Psoas muscle (tissue), 7 donors: ENCODE measurements at regions not wholly inside any gene's neighbourhood (a gene's known extent, or its start where the extent isn't known, plus 50 kb on each side); places are given as distances from the start of the nearest gene placed in this dataset.

ENCODE experiments used
- ATAC-seq, 4 donors: fragments of 200-7000 bp; cut with Tn5 transposase; one replicate each; pipeline ENCODE4 v1.9.1; 2020; ENCODE audit warnings: moderate library complexity in 3 of 4, mild to moderate bottlenecking in 2 of 4
- DNase-seq, 2 donors: peaks; one replicate each; pipeline ENCODE4 v3.0.0-alpha.2; 2020
- H3K27ac ChIP-seq: fragments of 200-600 bp; one replicate; pipeline ENCODE4 v1.8.0; 2022
- H3K27me3 ChIP-seq, 3 donors: fragments of 200-600 bp in 1 of 3; one replicate each; pipeline versions ENCODE4 v1.6.1 to v1.8.0; 2013 to 2022; ENCODE audit warnings: low read length in 2 of 3, mild to moderate bottlenecking in 2 of 3, moderate library complexity in 1 of 3; ENCODE audit not compliant: insufficient read depth in 3 of 3
- H3K36me3 ChIP-seq, 2 donors: fragments of 200-600 bp in 1 of 2; one replicate each; pipeline versions ENCODE4 v1.6.1 to v1.8.0; 2013 to 2022; ENCODE audit warnings: low read depth in 1 of 2, mild to moderate bottlenecking in 1 of 2, moderate library complexity in 1 of 2; ENCODE audit not compliant: insufficient read depth in 1 of 2
- H3K4me1 ChIP-seq: fragments of 200-600 bp; one replicate; pipeline ENCODE4 v1.8.0; 2022
- H3K4me3 ChIP-seq: fragments of 200-600 bp; one replicate; pipeline ENCODE4 v1.8.0; 2022; ENCODE audit warnings: mild to moderate bottlenecking
- H3K9me3 ChIP-seq: fragments of 200-600 bp; one replicate; pipeline ENCODE4 v1.8.0; 2022
- CTCF ChIP-seq: fragments of 200-600 bp; IDR thresholded peaks from one replicate; pipeline ENCODE4 v1.8.0; 2022; ENCODE audit warnings: antibody characterized with exemption
- WGBS, 3 donors: extraction: QIAGEN DNeasy Blood & Tissue Kit; methylation state at CpG; one replicate each; pipeline versions ENCODE4 v1.1.6 to v1.1.7; 2013; 5-methylcytosine and 5-hydroxymethylcytosine counted together
- intact Hi-C, 2 donors: fragments of 100-400 bp; cut with DNase I; formaldehyde crosslinking; loops; one replicate each; pipeline versions ENCODE4 v1.11.0 to v1.14.2; 2022
- donor health status: healthy with polysubstance abuse.
- donor health status: DM: no; HTN: no; CAD: no; lungs with moderate emphysema.
- donor health status: Bipolar disorder and iron deficiency.
- donor health status: healthy.
- donor health status: DM: yes; HTN: yes; CAD: no.
- donor health status: DM: no; HTN: no; CAD: no.
- donor health status: DM: yes; HTN: yes; CAD: no.

GRCh38 chr7:22569586-22570321 is 69.8 kb upstream of the STEAP1B start:
- TF ChIP-seq CTCF: no peak
- peaks cover 1% of the 10 kb centered on the region for H3K4me1 ChIP-seq
- no peaks in the 10 kb centered on the region for H3K27me3 ChIP-seq
- ATAC-seq (no peak), DNase-seq (no peak)
- no peaks in the 10 kb centered on the region for H3K36me3 ChIP-seq
- no peaks in the 10 kb centered on the region for H3K9me3 ChIP-seq
- WGBS, 3 donors: 49 to 60% (median 52%) methylated on average over 11 of the region's 11 CpGs
- H3K4me3 ChIP-seq: no peak overlapping the region
- H3K27ac ChIP-seq: no peak overlapping the region
- intact Hi-C loops: no loop called here

- no peaks in the 10 kb centered on the region for H3K27me3 ChIP-seq
- peaks cover 29% of the 10 kb centered on the region for H3K4me1 ChIP-seq
- H3K36me3 ChIP-seq: no peaks in the 10 kb centered on the region
- intact Hi-C loops: no loop called here
- no peak for DNase-seq
- H3K27ac ChIP-seq: no peak overlapping the region
- H3K4me3 ChIP-seq: no peak overlapping the region
- TF ChIP-seq CTCF: no peak
- no peak for ATAC-seq
- WGBS, 3 donors: 86 to 90% (median 87%) methylated on average over 4 of the region's 4 CpGs
- no peaks in the 10 kb centered on the region for H3K9me3 ChIP-seq
These were observed 66.6 kb upstream of the STEAP1B start for GRCh38 chr7:22566592-22566991.

- H3K4me3 ChIP-seq: no peak overlapping the region
- H3K27ac ChIP-seq: no peak overlapping the region
- H3K9me3 ChIP-seq: no peaks in the 10 kb centered on the region
- no peak for TF ChIP-seq CTCF
- no peak for ATAC-seq
- H3K4me1 ChIP-seq: peaks cover 30% of the 10 kb centered on the region
- H3K27me3 ChIP-seq: no peaks in the 10 kb centered on the region
- intact Hi-C loops: no loop called here
- no peak for DNase-seq
- 85 to 98% (median 95%) methylated on average over 4 of the region's 4 CpGs for WGBS, 3 donors
- H3K36me3 ChIP-seq: no peaks in the 10 kb centered on the region
These were observed 66.2 kb upstream of the STEAP1B start for GRCh38 chr7:22566176-22566575.

GRCh38 chr7:22565315-22565811 is 65.4 kb upstream of the STEAP1B start:
- Histone ChIP-seq H3K27ac (peak overlapping the region; percentile 17), H3K4me1 (peaks cover 37% of the 10 kb centered on the region), H3K36me3 (no peaks in the 10 kb centered on the region), H3K4me3 (no peak overlapping the region), H3K27me3 (no peaks in the 10 kb centered on the region), H3K9me3 (no peaks in the 10 kb centered on the region)
- TF ChIP-seq CTCF: no peak
- WGBS, 3 donors: 67 to 88% (median 71%) methylated on average over 1 of the region's 1 CpG
- no peak for ATAC-seq
- DNase-seq: no peak
- intact Hi-C loops: no loop called here
